ENCODE measurements at regions not wholly inside any gene's neighbourhood (a gene's known extent, or its start where the extent isn't known, plus 50 kb on each side); places are given as distances from the start of the nearest gene placed in this dataset.

- Histone ChIP-seq H3K9me3 (ENCODE audit: insufficient read depth, low read depth, low read length) (no peaks in the 10 kb centered on the region), H3K36me3 (ENCODE audit: insufficient read depth, low read length) (no peaks in the 10 kb centered on the region), H4K20me1 (ENCODE audit: insufficient read depth, low read length, poor library complexity, severe bottlenecking) (no peaks in the 10 kb centered on the region), H3K4me2 (ENCODE audit: low read depth, low read length, poor library complexity, severe bottlenecking) (no peak overlapping the region), H3K9ac (ENCODE audit: low read depth, low read length, poor library complexity, severe bottlenecking) (no peak overlapping the region), H3K9me2 (replicated peaks; ENCODE audit: low read depth, low read length) (no peaks in the 10 kb centered on the region), H3K79me2 (ENCODE audit: insufficient read depth, low read length) (no peaks in the 10 kb centered on the region), H3F3A (ENCODE audit: low read depth) (no peaks in the 10 kb centered on the region), H3K27me3 (ENCODE audit: insufficient read depth, low read length, poor library complexity, severe bottlenecking) (no peaks in the 10 kb centered on the region), H3K4me1 (ENCODE audit: insufficient read depth, low read length, poor library complexity, severe bottlenecking) (no peaks in the 10 kb centered on the region), H3K4me3 (ENCODE audit: low read length, poor library complexity, severe bottlenecking) (no peak overlapping the region), H2AFZ (ENCODE audit: low read length) (no peak overlapping the region)
- TF ChIP-seq CTCF (conservative IDR thresholded peaks at IDR 0.05; ENCODE audit: low read length) (no peak), EZH2phosphoT487 (IDR thresholded peaks at IDR 0.05; ENCODE audit: borderline replicate concordance) (no peak)
Observed at GRCh38 chr13:22311734-22312404, 641.0 kb downstream of the FGF9 start.

GRCh38 chr13:22312405-22312803 lies 641.5 kb downstream of the FGF9 start:
- H3K79me2 ChIP-seq (ENCODE audit: insufficient read depth, low read length): no peaks in the 10 kb centered on the region
- no peak overlapping the region for H2AFZ ChIP-seq (ENCODE audit: low read length)
- H3K27me3 ChIP-seq (ENCODE audit: insufficient read depth, low read length, poor library complexity, severe bottlenecking): no peaks in the 10 kb centered on the region
- no peak overlapping the region for H3K4me3 ChIP-seq (ENCODE audit: low read length, poor library complexity, severe bottlenecking)
- H3F3A ChIP-seq (ENCODE audit: low read depth): no peaks in the 10 kb centered on the region
- H3K4me2 ChIP-seq (ENCODE audit: low read depth, low read length, poor library complexity, severe bottlenecking): no peak overlapping the region
- no peaks in the 10 kb centered on the region; the same call in 1 of the 2 replicates for H3K9me3 ChIP-seq (ENCODE audit: insufficient read depth, low read depth, low read length)
- no peaks in the 10 kb centered on the region for H3K9me2 ChIP-seq (replicated peaks; ENCODE audit: low read depth, low read length)
- H4K20me1 ChIP-seq (ENCODE audit: insufficient read depth, low read length, poor library complexity, severe bottlenecking): no peaks in the 10 kb centered on the region
- H3K4me1 ChIP-seq (ENCODE audit: insufficient read depth, low read length, poor library complexity, severe bottlenecking): no peaks in the 10 kb centered on the region
- no peaks in the 10 kb centered on the region for H3K36me3 ChIP-seq (ENCODE audit: insufficient read depth, low read length)
- no peak for TF ChIP-seq CTCF (conservative IDR thresholded peaks at IDR 0.05; ENCODE audit: low read length)
- no peak for TF ChIP-seq EZH2phosphoT487 (IDR thresholded peaks at IDR 0.05; ENCODE audit: borderline replicate concordance)
- H3K9ac ChIP-seq (ENCODE audit: low read depth, low read length, poor library complexity, severe bottlenecking): no peak overlapping the region

GRCh38 chr13:22316494-22317025 lies 645.7 kb downstream of the FGF9 start:
- Histone ChIP-seq H4K20me1 (ENCODE audit: insufficient read depth, low read length, poor library complexity, severe bottlenecking) (no peaks in the 10 kb centered on the region), H2AFZ (ENCODE audit: low read length) (no peak overlapping the region), H3F3A (ENCODE audit: low read depth) (no peaks in the 10 kb centered on the region), H3K36me3 (ENCODE audit: insufficient read depth, low read length) (no peaks in the 10 kb centered on the region), H3K4me1 (ENCODE audit: insufficient read depth, low read length, poor library complexity, severe bottlenecking) (no peaks in the 10 kb centered on the region), H3K4me2 (ENCODE audit: low read depth, low read length, poor library complexity, severe bottlenecking) (no peak overlapping the region), H3K4me3 (ENCODE audit: low read length, poor library complexity, severe bottlenecking) (no peak overlapping the region), H3K9ac (ENCODE audit: low read depth, low read length, poor library complexity, severe bottlenecking) (no peak overlapping the region), H3K27me3 (ENCODE audit: insufficient read depth, low read length, poor library complexity, severe bottlenecking) (no peaks in the 10 kb centered on the region), H3K9me2 (replicated peaks; ENCODE audit: low read depth, low read length) (no peaks in the 10 kb centered on the region), H3K79me2 (ENCODE audit: insufficient read depth, low read length) (no peaks in the 10 kb centered on the region), H3K9me3 (ENCODE audit: insufficient read depth, low read depth, low read length) (no peaks in the 10 kb centered on the region; the same call in 1 of the 2 replicates)
- TF ChIP-seq EZH2phosphoT487 (IDR thresholded peaks at IDR 0.05; ENCODE audit: borderline replicate concordance): no peak
- no peak for TF ChIP-seq CTCF (conservative IDR thresholded peaks at IDR 0.05; ENCODE audit: low read length)
